Uterus (tissue), 3 donors: ENCODE measurements at regions not wholly inside any gene's neighbourhood (a gene's known extent, or its start where the extent isn't known, plus 50 kb on each side); places are given as distances from the start of the nearest gene placed in this dataset.

Source experiments
- DNase-seq, 2 donors: peaks; one replicate each; pipeline ENCODE4 v3.0.0-alpha.2; 2019 to 2020
- H3K27ac ChIP-seq, 2 donors: fragments of 200-600 bp; sonication (generic); 1 replicate in 1 of 2; 2 replicates in 1 of 2; pipeline ENCODE4 v1.5.1; 2016 to 2018
- H3K27me3 ChIP-seq, 2 donors: fragments of 200-600 bp; sonication (generic); one replicate each; pipeline ENCODE4 v1.5.1; 2018 to 2019; ENCODE audit warnings: control low read depth in 1 of 2
- H3K36me3 ChIP-seq, 2 donors: fragments of 200-600 bp; sonication (generic); one replicate each; pipeline ENCODE4 v1.5.1; 2019; ENCODE audit warnings: control low read depth in 1 of 2
- H3K4me1 ChIP-seq, 2 donors: fragments of 200-600 bp; sonication (generic); one replicate each; pipeline ENCODE4 v1.5.1; 2018 to 2019; ENCODE audit warnings: control low read depth in 1 of 2
- H3K4me3 ChIP-seq, 2 donors: fragments of 200-600 bp; sonication (generic); 1 replicate in 1 of 2; 2 replicates in 1 of 2; pipeline ENCODE4 v1.5.1; 2018 to 2019; ENCODE audit warnings: mild to moderate bottlenecking in 1 of 2
- H3K9me3 ChIP-seq, 2 donors: fragments of 200-600 bp; sonication (generic); one replicate each; pipeline ENCODE4 v1.5.1; 2019; ENCODE audit warnings: control low read depth in 1 of 2
- CTCF ChIP-seq, 4 experiments: fragments of 200-600 bp in 2 of 4; fragments of 450-650 bp in 2 of 4; sonication (generic) in 2 of 4; IDR thresholded peaks; one replicate each; pipeline ENCODE4 v1.5.1; 2016 to 2019; ENCODE audit warnings: antibody characterized with exemption in 4 of 4, mild to moderate bottlenecking in 2 of 4, moderate library complexity in 1 of 4
- POLR2A ChIP-seq, 2 donors: fragments of 450-650 bp; IDR thresholded peaks; one replicate each; pipeline ENCODE4 v1.6.1; 2016; ENCODE audit warnings: antibody characterized with exemption in 2 of 2, mild to moderate bottlenecking in 1 of 2, moderate library complexity in 1 of 2
- intact Hi-C: fragments of 100-400 bp; cut with DNase I; formaldehyde crosslinking; loops from one replicate; pipeline ENCODE4 v1.15.1; 2023; ENCODE audit warnings: low total_unique reads
- donor health status: DM: yes; HTN: yes; CAD: no.

- TF ChIP-seq CTCF (IDR thresholded peaks at IDR 0.05), result no peak
- TF ChIP-seq POLR2A (IDR thresholded peaks at IDR 0.05), result no peak
- DNase-seq, result no peak
- no peaks in the 10 kb centered on the region for H3K9me3 ChIP-seq
- no peak overlapping the region for H3K4me3 ChIP-seq
- no peaks in the 10 kb centered on the region for H3K36me3 ChIP-seq
- H3K27me3 ChIP-seq, result no peaks in the 10 kb centered on the region
- intact Hi-C loops, result no loop called here
- H3K27ac ChIP-seq, result no peak overlapping the region
- no peaks in the 10 kb centered on the region for H3K4me1 ChIP-seq
Observed at GRCh38 chr18:40046596-40046995, 1908.4 kb upstream of the PIK3C3 start.

- Histone ChIP-seq H3K4me1 (no peaks in the 10 kb centered on the region), H3K9me3 (no peaks in the 10 kb centered on the region), H3K27ac (no peak overlapping the region), H3K4me3 (no peak overlapping the region), H3K27me3 (no peaks in the 10 kb centered on the region), H3K36me3 (no peaks in the 10 kb centered on the region)
- no peak for DNase-seq
- intact Hi-C loops, result no loop called here
- TF ChIP-seq POLR2A (IDR thresholded peaks at IDR 0.05) (no peak), CTCF (IDR thresholded peaks at IDR 0.05) (no peak)
Observed at GRCh38 chr18:40041951-40042350, 1913.1 kb upstream of the PIK3C3 start.

GRCh38 chr18:40040574-40040973 is 1914.5 kb upstream of the PIK3C3 start:
- Histone ChIP-seq H3K9me3 (no peaks in the 10 kb centered on the region), H3K27me3 (no peaks in the 10 kb centered on the region), H3K27ac (no peak overlapping the region), H3K4me3 (no peak overlapping the region), H3K36me3 (no peaks in the 10 kb centered on the region), H3K4me1 (no peaks in the 10 kb centered on the region)
- TF ChIP-seq CTCF (IDR thresholded peaks at IDR 0.05) (no peak), POLR2A (IDR thresholded peaks at IDR 0.05) (no peak)
- intact Hi-C loops, result no loop called here
- DNase-seq, result no peak

- Histone ChIP-seq H3K36me3 (no peaks in the 10 kb centered on the region), H3K4me3 (no peak overlapping the region), H3K27ac (no peak overlapping the region), H3K9me3 (no peaks in the 10 kb centered on the region), H3K4me1 (no peaks in the 10 kb centered on the region), H3K27me3 (no peaks in the 10 kb centered on the region)
- intact Hi-C loops, result no loop called here
- DNase-seq, result no peak
- TF ChIP-seq POLR2A (IDR thresholded peaks at IDR 0.05) (no peak), CTCF (IDR thresholded peaks at IDR 0.05) (no peak)
Observed at GRCh38 chr18:40037356-40037755, 1917.7 kb upstream of the PIK3C3 start.

- H3K4me3 ChIP-seq, result no peak overlapping the region
- H3K36me3 ChIP-seq, result no peaks in the 10 kb centered on the region
- no peaks in the 10 kb centered on the region for H3K9me3 ChIP-seq
- TF ChIP-seq CTCF (IDR thresholded peaks at IDR 0.05) (no peak), POLR2A (IDR thresholded peaks at IDR 0.05) (no peak)
- no peaks in the 10 kb centered on the region for H3K4me1 ChIP-seq
- H3K27me3 ChIP-seq, result no peaks in the 10 kb centered on the region
- DNase-seq, result no peak
- no peak overlapping the region for H3K27ac ChIP-seq
- intact Hi-C loops, result no loop called here
Observed at GRCh38 chr18:40036861-40037260, 1918.2 kb upstream of the PIK3C3 start.
